Cardiac muscle cell (in vitro differentiated cells and primary cell): ENCODE measurements at regions not wholly inside any gene's neighbourhood (a gene's known extent, or its start where the extent isn't known, plus 50 kb on each side); places are given as distances from the start of the nearest gene placed in this dataset.

ENCODE experiments used
- DNase-seq, 2 donors: peaks; one replicate each; pipeline versions ENCODE4 v3.0.0 to v3.0.0-alpha.2; 2010 to 2017; ENCODE audit warnings: low read depth in 1 of 2, low spot score in 1 of 2
- H3K27ac ChIP-seq: fragments of 200-600 bp; sonication (generic); 2 replicates; pipeline ENCODE4 v1.5.1; 2016
- H3K27me3 ChIP-seq: fragments of 200-600 bp; sonication (generic); 2 replicates; pipeline ENCODE4 v1.6.0; 2016; ENCODE audit warnings: control low read depth
- H3K36me3 ChIP-seq: fragments of 200-600 bp; sonication (generic); 2 replicates; pipeline ENCODE4 v1.5.1; 2016; ENCODE audit warnings: control low read depth
- H3K4me1 ChIP-seq: fragments of 200-600 bp; sonication (generic); 2 replicates; pipeline ENCODE4 v1.8.1; 2017; ENCODE audit warnings: low read depth, mild to moderate bottlenecking, mixed run types
- H3K4me3 ChIP-seq: fragments of 200-600 bp; sonication (generic); 2 replicates; pipeline ENCODE4 v1.5.1; 2016; ENCODE audit warnings: mild to moderate bottlenecking
- H3K9me3 ChIP-seq: fragments of 200-600 bp; sonication (generic); 2 replicates; pipeline ENCODE4 v1.5.1; 2017; ENCODE audit warnings: low read depth, mild to moderate bottlenecking, control low read depth
- CTCF ChIP-seq: IDR thresholded peaks from 2 replicates; pipeline ENCODE4 v1.5.1; 2012; ENCODE audit warnings: low read depth, mild to moderate bottlenecking, low read length

- no peak for DNase-seq
- Histone ChIP-seq H3K27me3 (no peaks in the 10 kb centered on the region), H3K36me3 (no peaks in the 10 kb centered on the region), H3K27ac (peak overlapping the region; percentile 9), H3K4me1 (no peaks in the 10 kb centered on the region), H3K4me3 (no peak overlapping the region), H3K9me3 (no peaks in the 10 kb centered on the region)
- TF ChIP-seq CTCF = no peak
These were observed 247.4 kb upstream of the CHAC2 start for GRCh38 chr2:53519918-53520841.

- H3K27ac ChIP-seq = no peak overlapping the region
- no peaks in the 10 kb centered on the region for H3K27me3 ChIP-seq
- DNase-seq = no peak
- no peak overlapping the region for H3K4me3 ChIP-seq
- no peaks in the 10 kb centered on the region for H3K9me3 ChIP-seq
- H3K36me3 ChIP-seq = no peaks in the 10 kb centered on the region
- no peak for TF ChIP-seq CTCF
- H3K4me1 ChIP-seq = peaks cover 8% of the 10 kb centered on the region
These were observed 250.2 kb upstream of the CHAC2 start for GRCh38 chr2:53517406-53517805.

- Histone ChIP-seq H3K27ac (no peak overlapping the region), H3K4me3 (no peak overlapping the region), H3K27me3 (no peaks in the 10 kb centered on the region), H3K4me1 (peaks cover 8% of the 10 kb centered on the region), H3K9me3 (no peaks in the 10 kb centered on the region), H3K36me3 (no peaks in the 10 kb centered on the region)
- no peak for DNase-seq
- TF ChIP-seq CTCF = no peak
These were observed 251.0 kb upstream of the CHAC2 start for GRCh38 chr2:53516650-53517049.

- Histone ChIP-seq H3K36me3 (no peaks in the 10 kb centered on the region), H3K9me3 (no peaks in the 10 kb centered on the region), H3K4me1 (peaks cover 8% of the 10 kb centered on the region), H3K27ac (no peak overlapping the region), H3K27me3 (no peaks in the 10 kb centered on the region), H3K4me3 (no peak overlapping the region)
- peak; percentile 5 to 29 for DNase-seq
- no peak for TF ChIP-seq CTCF
These were observed 251.9 kb upstream of the CHAC2 start for GRCh38 chr2:53515435-53516332.

- Histone ChIP-seq H3K4me1 (peaks cover 8% of the 10 kb centered on the region), H3K36me3 (no peaks in the 10 kb centered on the region), H3K4me3 (no peak overlapping the region), H3K27me3 (no peaks in the 10 kb centered on the region), H3K9me3 (no peaks in the 10 kb centered on the region), H3K27ac (peak overlapping the region; percentile 11)
- no peak for DNase-seq
- TF ChIP-seq CTCF = no peak
These were observed 254.4 kb upstream of the CHAC2 start for GRCh38 chr2:53513167-53513666.
